OCI-LY1 (cell line): ENCODE measurements at regions not wholly inside any gene's neighbourhood (a gene's known extent, or its start where the extent isn't known, plus 50 kb on each side); places are given as distances from the start of the nearest gene placed in this dataset.

Experiments
- H2AFZ ChIP-seq: fragments of 200-600 bp; sonication (generic), shearing (Covaris generic); 2 replicates; pipeline ENCODE4 v1.6.0; 2014; ENCODE audit warnings: antibody characterized with exemption, mild to moderate bottlenecking, low read length
- H3F3A ChIP-seq: fragments of 200-600 bp; sonication (generic), shearing (Covaris generic); 2 replicates; pipeline ENCODE4 v1.6.0; 2014; ENCODE audit warnings: mild to moderate bottlenecking, antibody characterized with exemption, low read length, moderate library complexity; ENCODE audit not compliant: insufficient read depth
- H3K27ac ChIP-seq: fragments of 200-600 bp; sonication (generic); 2 replicates; pipeline ENCODE4 v1.5.1; 2014; ENCODE audit warnings: low read length, mixed run types, mild to moderate bottlenecking, low read depth; ENCODE audit not compliant: poor library complexity, severe bottlenecking
- H3K27me3 ChIP-seq: fragments of 200-600 bp; sonication (generic); 2 replicates; pipeline ENCODE4 v1.6.0; 2014; ENCODE audit warnings: antibody characterized with exemption, mild to moderate bottlenecking, low read length, moderate library complexity; ENCODE audit not compliant: insufficient read depth
- H3K36me3 ChIP-seq: fragments of 200-600 bp; sonication (generic); 2 replicates; pipeline ENCODE4 v1.6.1; 2014; ENCODE audit warnings: mild to moderate bottlenecking, antibody characterized with exemption, low read length, moderate library complexity, mixed read lengths; ENCODE audit not compliant: insufficient read depth
- H3K4me1 ChIP-seq: fragments of 200-600 bp; sonication (generic); 2 replicates; pipeline ENCODE4 v1.5.1; 2014; ENCODE audit warnings: mild to moderate bottlenecking, low read length, moderate library complexity; ENCODE audit not compliant: insufficient read depth, severe bottlenecking
- H3K4me2 ChIP-seq: fragments of 200-600 bp; sonication (generic), shearing (Covaris generic); 2 replicates; pipeline ENCODE4 v1.6.1; 2014; ENCODE audit warnings: low read length
- H3K4me3 ChIP-seq: fragments of 200-600 bp; sonication (generic); 2 replicates; pipeline ENCODE4 v1.5.1; 2014; ENCODE audit warnings: low read length, low read depth, mild to moderate bottlenecking, mixed read lengths; ENCODE audit not compliant: poor library complexity, severe bottlenecking
- H3K79me2 ChIP-seq: fragments of 200-600 bp; shearing (Covaris generic); 2 replicates; pipeline ENCODE4 v1.6.1; 2016; ENCODE audit warnings: mixed run types, low read length, mixed read lengths; ENCODE audit not compliant: insufficient read depth
- H3K9ac ChIP-seq: fragments of 200-600 bp; sonication (generic), shearing (Covaris generic); 2 replicates; pipeline ENCODE4 v1.6.1; 2014; ENCODE audit warnings: mild to moderate bottlenecking, low read length, mixed read lengths
- H3K9me2 ChIP-seq: fragments of 200-600 bp; sonication (generic), shearing (Covaris generic); 2 replicates; pipeline ENCODE4 v1.6.1; 2014; ENCODE audit warnings: low read depth, mild to moderate bottlenecking, low read length, mixed read lengths
- H3K9me3 ChIP-seq: fragments of 200-600 bp; shearing (Covaris generic); 2 replicates; pipeline ENCODE4 v1.6.1; 2014; ENCODE audit warnings: low read length, mixed read lengths
- H4K20me1 ChIP-seq: fragments of 200-600 bp; sonication (generic), shearing (Covaris generic); 2 replicates; pipeline ENCODE4 v1.6.0; 2016; ENCODE audit warnings: mild to moderate bottlenecking, low read length; ENCODE audit not compliant: insufficient read depth
- CTCF ChIP-seq: fragments of 200-600 bp; sonication (generic), shearing (Covaris generic); IDR thresholded peaks from 2 replicates; pipeline ENCODE4 v1.5.1; 2017; ENCODE audit warnings: mild to moderate bottlenecking, antibody characterized with exemption, low read length, moderate library complexity, mixed read lengths
- EZH2 ChIP-seq: fragments of 200-600 bp; sonication (generic), shearing (Covaris generic); IDR thresholded peaks from 2 replicates; pipeline ENCODE4 v1.8.0; 2017; ENCODE audit warnings: borderline replicate concordance, mixed run types, mild to moderate bottlenecking, antibody characterized with exemption, low read length, moderate library complexity, mixed read lengths

DNA sequence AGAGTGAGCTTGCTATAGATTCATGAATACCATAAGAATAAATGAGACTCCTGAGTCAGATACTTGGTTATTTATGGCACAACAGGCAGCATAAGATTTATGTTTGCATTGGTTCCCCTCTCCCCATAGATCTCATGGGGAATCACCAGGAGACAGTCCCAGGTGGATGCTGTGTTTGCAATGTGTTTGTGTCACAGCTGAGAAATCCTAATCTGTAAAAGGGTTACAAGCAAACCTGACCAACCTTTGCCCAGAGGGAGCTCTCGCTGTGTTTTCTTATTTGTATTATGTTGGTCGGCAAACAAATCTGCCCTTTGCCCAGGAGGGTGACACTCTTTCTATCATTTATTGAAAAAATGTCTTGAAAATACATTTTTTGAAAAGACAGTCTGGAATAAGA, 236.2 kb downstream of the ZPLD1 start:
- H2AFZ ChIP-seq, result no peak overlapping the region
- no peaks in the 10 kb centered on the region for H3K9me3 ChIP-seq
- H3K9me2 ChIP-seq, result no peaks in the 10 kb centered on the region
- TF ChIP-seq CTCF (no peak), EZH2 (no peak)
- no peaks in the 10 kb centered on the region for H3F3A ChIP-seq
- no peaks in the 10 kb centered on the region for H3K27me3 ChIP-seq
- no peak overlapping the region for H3K4me2 ChIP-seq
- H3K9ac ChIP-seq, result no peak overlapping the region
- no peak overlapping the region for H3K27ac ChIP-seq
- no peaks in the 10 kb centered on the region for H3K79me2 ChIP-seq
- no peak overlapping the region for H3K4me3 ChIP-seq
- H3K36me3 ChIP-seq, result no peaks in the 10 kb centered on the region
- no peaks in the 10 kb centered on the region for H3K4me1 ChIP-seq
- H4K20me1 ChIP-seq, result no peaks in the 10 kb centered on the region

GRCh38 chr3:102672305-102672704, 237.5 kb downstream of the ZPLD1 start:
- no peaks in the 10 kb centered on the region for H3K4me1 ChIP-seq
- no peaks in the 10 kb centered on the region for H3K27me3 ChIP-seq
- H3K9me3 ChIP-seq, result no peaks in the 10 kb centered on the region
- no peaks in the 10 kb centered on the region for H3K36me3 ChIP-seq
- no peaks in the 10 kb centered on the region for H3K9me2 ChIP-seq
- no peak overlapping the region for H3K9ac ChIP-seq
- no peak overlapping the region for H3K4me2 ChIP-seq
- no peak for TF ChIP-seq CTCF
- no peak for TF ChIP-seq EZH2
- H3K27ac ChIP-seq, result no peak overlapping the region
- no peaks in the 10 kb centered on the region for H3K79me2 ChIP-seq
- no peak overlapping the region for H3K4me3 ChIP-seq
- no peak overlapping the region for H2AFZ ChIP-seq
- no peaks in the 10 kb centered on the region for H4K20me1 ChIP-seq
- H3F3A ChIP-seq, result no peaks in the 10 kb centered on the region

DNA sequence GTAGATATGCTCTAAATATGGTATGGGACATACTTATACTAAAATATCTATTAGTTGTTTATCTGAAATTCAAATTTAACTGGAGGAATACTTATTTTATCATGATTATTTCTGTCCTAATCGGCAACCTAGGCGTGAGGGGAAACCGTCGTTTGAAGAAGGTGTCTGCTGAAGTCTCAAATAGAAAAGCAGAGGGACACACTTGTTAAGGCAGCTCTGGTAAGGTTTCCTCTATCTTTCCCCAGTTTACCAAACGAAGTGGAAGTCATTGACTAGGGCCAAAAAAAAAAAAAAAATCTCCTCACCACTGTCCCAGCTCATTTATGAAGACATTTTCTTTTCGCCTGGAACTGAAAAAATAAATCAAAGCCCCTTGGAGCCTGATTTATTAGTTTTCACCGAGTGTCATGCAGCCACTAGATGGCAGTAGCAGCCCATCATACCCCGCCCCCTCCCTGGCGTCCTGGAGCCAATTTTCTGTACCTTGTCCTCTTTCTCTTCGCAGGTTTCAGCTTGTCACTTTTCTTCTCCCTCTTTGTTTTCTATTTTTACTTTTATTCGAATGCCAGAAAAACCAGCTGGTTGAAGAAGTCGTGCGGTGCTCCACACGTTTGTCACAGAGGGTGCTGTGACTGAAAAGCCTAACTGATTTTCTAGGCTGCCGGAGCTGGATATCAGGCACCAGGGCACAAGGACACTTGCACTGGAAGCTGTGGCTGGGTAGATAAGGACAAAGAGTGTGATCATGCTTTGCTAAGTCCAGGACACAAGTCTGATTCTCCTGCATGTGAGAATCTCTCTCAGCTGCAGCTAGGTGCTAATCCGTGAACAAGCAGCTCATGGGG, 238.7 kb downstream of the ZPLD1 start:
- H3K4me2 ChIP-seq, result no peak overlapping the region
- H3K4me1 ChIP-seq, result no peaks in the 10 kb centered on the region
- H3K27me3 ChIP-seq, result no peaks in the 10 kb centered on the region
- H4K20me1 ChIP-seq, result no peaks in the 10 kb centered on the region
- H3K9me3 ChIP-seq, result no peaks in the 10 kb centered on the region
- H3F3A ChIP-seq, result no peaks in the 10 kb centered on the region
- H3K36me3 ChIP-seq, result no peaks in the 10 kb centered on the region
- H3K9ac ChIP-seq, result no peak overlapping the region
- TF ChIP-seq EZH2 (no peak), CTCF (peak; percentile 82)
- no peak overlapping the region for H2AFZ ChIP-seq
- no peaks in the 10 kb centered on the region for H3K9me2 ChIP-seq
- H3K4me3 ChIP-seq, result no peak overlapping the region
- no peak overlapping the region for H3K27ac ChIP-seq
- H3K79me2 ChIP-seq, result no peaks in the 10 kb centered on the region
